Hepatocyte (in vitro differentiated cells): ENCODE measurements at regions not wholly inside any gene's neighbourhood (a gene's known extent, or its start where the extent isn't known, plus 50 kb on each side); places are given as distances from the start of the nearest gene placed in this dataset.

Source experiments
- DNase-seq: peaks from one replicate; pipeline ENCODE4 v3.0.0-alpha.2; 2016; ENCODE audit warnings: low spot score
- H2AFZ ChIP-seq: fragments of 200-600 bp; sonication (generic); 2 replicates; pipeline ENCODE4 v1.6.0; 2016; ENCODE audit warnings: antibody characterized with exemption, mild to moderate bottlenecking
- H3K27ac ChIP-seq: fragments of 200-600 bp; sonication (generic); 2 replicates; pipeline ENCODE4 v1.5.1; 2016; ENCODE audit warnings: mild to moderate bottlenecking
- H3K27me3 ChIP-seq: fragments of 200-600 bp; sonication (generic); 2 replicates; pipeline ENCODE4 v1.6.1; 2016
- H3K36me3 ChIP-seq: fragments of 200-600 bp; sonication (generic); replicated peaks from 2 replicates; pipeline ENCODE4 v1.5.1; 2016; ENCODE audit warnings: low read depth; ENCODE audit not compliant: insufficient read depth
- H3K4me1 ChIP-seq: fragments of 200-600 bp; sonication (generic); 2 replicates; pipeline ENCODE4 v1.5.1; 2016; ENCODE audit warnings: mild to moderate bottlenecking, moderate library complexity; ENCODE audit not compliant: insufficient read depth
- H3K4me2 ChIP-seq: fragments of 200-600 bp; sonication (generic); 2 replicates; pipeline ENCODE4 v1.6.0; 2016
- H3K4me3 ChIP-seq: fragments of 200-600 bp; sonication (generic); 2 replicates; pipeline ENCODE4 v1.5.1; 2016; ENCODE audit warnings: mild to moderate bottlenecking
- H3K79me2 ChIP-seq: fragments of 200-600 bp; sonication (generic); 2 replicates; pipeline ENCODE4 v1.6.0; 2017; ENCODE audit warnings: mild to moderate bottlenecking
- H3K9me2 ChIP-seq: fragments of 200-600 bp; sonication (generic); replicated peaks from 2 replicates; pipeline ENCODE4 v1.6.0; 2017; ENCODE audit warnings: mild to moderate bottlenecking; ENCODE audit not compliant: insufficient read depth
- H3K9me3 ChIP-seq: fragments of 200-600 bp; sonication (generic); 2 replicates; pipeline ENCODE4 v1.5.1; 2016; ENCODE audit warnings: low read depth, mild to moderate bottlenecking
- H4K20me1 ChIP-seq: fragments of 200-600 bp; sonication (generic); 2 replicates; pipeline ENCODE4 v1.6.0; 2016; ENCODE audit warnings: mild to moderate bottlenecking; ENCODE audit not compliant: insufficient read depth, poor library complexity, severe bottlenecking
- EZH2 ChIP-seq: fragments of 200-600 bp; sonication (generic); IDR thresholded peaks from 2 replicates; pipeline ENCODE4 v1.6.1; 2016; ENCODE audit warnings: antibody characterized with exemption, mild to moderate bottlenecking, borderline replicate concordance
- EZH2phosphoT487 ChIP-seq: fragments of 200-600 bp; sonication (generic); IDR thresholded peaks from one replicate; pipeline ENCODE4 v1.6.1; 2018; ENCODE audit warnings: antibody characterized with exemption, mild to moderate bottlenecking, low read depth, moderate library complexity; ENCODE audit not compliant: unreplicated experiment, severe bottlenecking
- WGBS: methylation state at CpG from one replicate; pipeline ENCODE4 v1.1.6; 2016; ENCODE audit warnings: low lambda C conversion rate; ENCODE audit errors: missing lambda C conversion rate; 5-methylcytosine and 5-hydroxymethylcytosine counted together
- TF ChIP-seq, protein P1 (sequence below): fragments of 200-600 bp; sonication (generic); IDR thresholded peaks from 2 replicates; pipeline ENCODE4 v1.5.1; 2016; ENCODE audit warnings: antibody characterized with exemption, mild to moderate bottlenecking; ENCODE audit not compliant: poor library complexity

DNA sequence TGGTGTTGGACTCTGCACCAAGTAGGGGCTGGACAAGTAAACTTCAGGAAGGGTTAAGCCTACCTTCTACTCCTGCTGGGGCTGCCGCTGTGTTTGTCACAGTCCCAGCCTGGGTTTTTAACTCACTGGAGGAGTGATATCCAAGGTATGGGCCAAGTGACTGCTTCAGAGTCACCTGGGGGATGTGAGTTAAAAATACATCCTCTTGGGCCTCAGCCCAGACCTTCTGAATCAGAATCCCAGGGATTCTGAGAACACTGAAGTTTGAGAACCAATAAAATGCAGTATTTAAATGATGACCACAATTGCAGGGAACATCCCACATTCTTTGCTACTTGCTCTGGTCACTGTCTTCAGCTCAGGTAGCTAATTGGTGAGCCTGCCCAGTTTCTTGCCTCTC, 95.1 kb upstream of the DNAH5 start:
- 90% methylated on average over 1 of the region's 1 CpG for WGBS
- Histone ChIP-seq H3K4me1 (peaks cover 29% of the 10 kb centered on the region), H3K9me2 (no peaks in the 10 kb centered on the region), H2AFZ (no peak overlapping the region), H3K4me3 (no peak overlapping the region), H3K4me2 (no peak overlapping the region), H3K36me3 (no peaks in the 10 kb centered on the region), H3K27me3 (no peaks in the 10 kb centered on the region), H3K27ac (no peak overlapping the region), H3K9me3 (no peaks in the 10 kb centered on the region), H3K79me2 (no peaks in the 10 kb centered on the region), H4K20me1 (no peaks in the 10 kb centered on the region)
- no peak for DNase-seq
- TF ChIP-seq EZH2 (no peak), EZH2phosphoT487 (no peak)
- TF ChIP-seq, protein P1, sequence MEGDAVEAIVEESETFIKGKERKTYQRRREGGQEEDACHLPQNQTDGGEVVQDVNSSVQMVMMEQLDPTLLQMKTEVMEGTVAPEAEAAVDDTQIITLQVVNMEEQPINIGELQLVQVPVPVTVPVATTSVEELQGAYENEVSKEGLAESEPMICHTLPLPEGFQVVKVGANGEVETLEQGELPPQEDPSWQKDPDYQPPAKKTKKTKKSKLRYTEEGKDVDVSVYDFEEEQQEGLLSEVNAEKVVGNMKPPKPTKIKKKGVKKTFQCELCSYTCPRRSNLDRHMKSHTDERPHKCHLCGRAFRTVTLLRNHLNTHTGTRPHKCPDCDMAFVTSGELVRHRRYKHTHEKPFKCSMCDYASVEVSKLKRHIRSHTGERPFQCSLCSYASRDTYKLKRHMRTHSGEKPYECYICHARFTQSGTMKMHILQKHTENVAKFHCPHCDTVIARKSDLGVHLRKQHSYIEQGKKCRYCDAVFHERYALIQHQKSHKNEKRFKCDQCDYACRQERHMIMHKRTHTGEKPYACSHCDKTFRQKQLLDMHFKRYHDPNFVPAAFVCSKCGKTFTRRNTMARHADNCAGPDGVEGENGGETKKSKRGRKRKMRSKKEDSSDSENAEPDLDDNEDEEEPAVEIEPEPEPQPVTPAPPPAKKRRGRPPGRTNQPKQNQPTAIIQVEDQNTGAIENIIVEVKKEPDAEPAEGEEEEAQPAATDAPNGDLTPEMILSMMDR = no peak

DNA sequence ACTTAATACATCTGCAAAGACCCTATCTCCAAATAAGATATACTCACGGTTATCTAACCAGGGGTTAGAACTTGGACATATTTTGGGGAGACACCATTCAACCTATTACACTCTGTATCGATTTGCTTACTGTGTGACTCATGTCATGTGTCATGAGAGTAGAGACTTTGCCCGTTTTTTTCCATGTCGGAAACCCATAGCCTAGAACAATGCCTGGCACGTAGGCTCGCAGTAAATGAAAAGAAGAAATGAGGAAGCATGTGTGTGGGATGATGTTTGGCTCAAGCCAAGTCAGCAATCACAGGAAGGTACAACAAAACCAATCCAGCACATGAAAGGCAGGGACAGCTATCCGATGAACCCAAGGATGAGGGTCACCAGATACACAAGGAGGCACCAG, 94.6 kb upstream of the DNAH5 start:
- H3K79me2 ChIP-seq = no peaks in the 10 kb centered on the region
- 79% methylated on average over 7 of the region's 7 CpGs for WGBS
- TF ChIP-seq EZH2phosphoT487 (no peak), EZH2 (no peak)
- TF ChIP-seq, protein P1 = no peak
- H3K4me1 ChIP-seq = peaks cover 29% of the 10 kb centered on the region
- no peaks in the 10 kb centered on the region for H3K9me3 ChIP-seq
- H4K20me1 ChIP-seq = no peaks in the 10 kb centered on the region
- H3K9me2 ChIP-seq = no peaks in the 10 kb centered on the region
- H3K4me3 ChIP-seq = no peak overlapping the region
- DNase-seq = no peak
- peak overlapping the region; percentile 67 for H3K27ac ChIP-seq
- H3K27me3 ChIP-seq = no peaks in the 10 kb centered on the region
- no peaks in the 10 kb centered on the region for H3K36me3 ChIP-seq
- no peak overlapping the region for H3K4me2 ChIP-seq
- no peak overlapping the region for H2AFZ ChIP-seq

DNA sequence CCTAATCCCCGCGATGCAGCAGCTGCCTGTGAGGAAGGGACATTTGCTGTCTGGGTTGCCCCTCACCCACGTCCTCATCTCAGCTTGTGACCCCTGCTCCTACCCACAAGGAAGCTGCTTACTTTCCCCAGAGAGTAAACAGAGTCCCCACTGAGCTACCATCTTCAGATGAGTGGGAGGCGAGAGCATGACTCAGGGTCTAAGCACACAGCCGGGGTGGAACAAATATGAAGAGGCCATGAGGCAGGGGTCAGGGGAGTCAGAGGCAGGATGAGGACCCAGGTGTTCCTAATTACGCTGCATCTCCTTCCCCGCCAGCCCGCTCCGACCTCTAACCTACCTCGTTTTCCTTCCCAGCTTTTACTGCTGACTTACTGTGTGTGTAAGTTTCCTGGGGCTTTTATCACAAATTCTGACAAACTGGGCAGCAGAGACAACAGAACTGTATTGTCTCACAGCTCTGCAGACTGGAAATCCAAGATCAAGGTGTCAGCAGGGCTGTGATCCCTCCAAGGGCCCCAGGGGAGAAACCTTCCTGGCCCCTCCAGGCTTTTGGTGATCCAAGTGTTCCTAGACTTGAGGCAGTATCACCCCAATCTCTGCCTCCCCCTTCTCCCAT, 94.0 kb upstream of the DNAH5 start:
- Histone ChIP-seq H3K4me3 (no peak overlapping the region), H3K4me1 (peaks cover 29% of the 10 kb centered on the region), H3K9me2 (no peaks in the 10 kb centered on the region), H4K20me1 (no peaks in the 10 kb centered on the region), H3K4me2 (no peak overlapping the region), H2AFZ (no peak overlapping the region), H3K27me3 (no peaks in the 10 kb centered on the region), H3K9me3 (no peaks in the 10 kb centered on the region), H3K36me3 (no peaks in the 10 kb centered on the region), H3K79me2 (no peaks in the 10 kb centered on the region), H3K27ac (peak overlapping the region; percentile 67)
- WGBS = 66% methylated on average over 10 of the region's 10 CpGs
- no peak for TF ChIP-seq EZH2phosphoT487
- no peak for TF ChIP-seq EZH2
- TF ChIP-seq, protein P1 = no peak
- DNase-seq = peak; percentile 47
